ENCODE measurements at regions not wholly inside any gene's neighbourhood (a gene's known extent, or its start where the extent isn't known, plus 50 kb on each side); places are given as distances from the start of the nearest gene placed in this dataset.

DNA sequence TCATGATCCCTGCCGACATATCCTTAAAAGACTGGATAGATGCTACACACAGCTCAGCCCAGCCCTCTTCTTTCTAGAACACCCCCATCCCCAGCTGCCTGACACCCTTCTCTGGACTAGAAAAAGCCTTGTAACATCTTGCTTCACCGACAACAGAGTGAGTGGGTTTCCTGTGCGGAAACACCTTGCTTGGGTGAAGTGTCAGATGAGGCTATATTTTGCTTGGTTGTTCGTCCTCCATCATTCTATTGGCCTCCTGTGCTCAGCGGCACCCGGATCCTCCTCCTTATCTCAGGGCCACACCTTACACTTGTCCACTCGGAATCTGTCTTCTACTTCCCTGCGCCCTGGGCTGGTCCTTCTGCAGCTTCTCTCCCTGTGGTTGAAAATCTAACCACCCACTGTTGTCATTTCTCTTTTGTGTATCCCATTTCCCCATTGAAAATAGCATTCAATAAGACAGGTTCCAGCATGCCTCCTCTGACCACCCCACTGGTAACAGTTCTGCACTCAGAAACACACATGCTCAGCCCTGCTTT lies 101.3 kb upstream of the MLN start:
- TF ChIP-seq, protein P1, sequence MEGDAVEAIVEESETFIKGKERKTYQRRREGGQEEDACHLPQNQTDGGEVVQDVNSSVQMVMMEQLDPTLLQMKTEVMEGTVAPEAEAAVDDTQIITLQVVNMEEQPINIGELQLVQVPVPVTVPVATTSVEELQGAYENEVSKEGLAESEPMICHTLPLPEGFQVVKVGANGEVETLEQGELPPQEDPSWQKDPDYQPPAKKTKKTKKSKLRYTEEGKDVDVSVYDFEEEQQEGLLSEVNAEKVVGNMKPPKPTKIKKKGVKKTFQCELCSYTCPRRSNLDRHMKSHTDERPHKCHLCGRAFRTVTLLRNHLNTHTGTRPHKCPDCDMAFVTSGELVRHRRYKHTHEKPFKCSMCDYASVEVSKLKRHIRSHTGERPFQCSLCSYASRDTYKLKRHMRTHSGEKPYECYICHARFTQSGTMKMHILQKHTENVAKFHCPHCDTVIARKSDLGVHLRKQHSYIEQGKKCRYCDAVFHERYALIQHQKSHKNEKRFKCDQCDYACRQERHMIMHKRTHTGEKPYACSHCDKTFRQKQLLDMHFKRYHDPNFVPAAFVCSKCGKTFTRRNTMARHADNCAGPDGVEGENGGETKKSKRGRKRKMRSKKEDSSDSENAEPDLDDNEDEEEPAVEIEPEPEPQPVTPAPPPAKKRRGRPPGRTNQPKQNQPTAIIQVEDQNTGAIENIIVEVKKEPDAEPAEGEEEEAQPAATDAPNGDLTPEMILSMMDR (conservative IDR thresholded peaks at IDR 0.05 in 1 of 2, IDR thresholded peaks at IDR 0.05 in 1 of 2; ENCODE audit: extremely low read depth in 1 of 2, insufficient read depth in 1 of 2, low read depth in 1 of 2, low read length in 2 of 2), result no peak
- TF ChIP-seq EZH2 (IDR thresholded peaks at IDR 0.05; ENCODE audit: borderline replicate concordance, low read length), result no peak
